K562 (cell line): ENCODE measurements at regions not wholly inside any gene's neighbourhood (a gene's known extent, or its start where the extent isn't known, plus 50 kb on each side); places are given as distances from the start of the nearest gene placed in this dataset.

ENCODE experiments used
- ATAC-seq: fragments of 200-7000 bp; cut with Tn5 transposase; 3 replicates; pipeline ENCODE4 v1.9.1; 2020; ENCODE audit warnings: moderate library complexity
- BruUV-seq: library from RNA; stranded (reverse); fragments of 400-500 nt; replicated peaks from 2 replicates; lab custom pipeline; 2021; lab: Mats Ljungman, UMichigan
- CTCF ChIA-PET: fragments of 300-600 bp; formaldehyde crosslinking; extraction: SDS; loops from one replicate; lab custom pipeline; 2021; ENCODE audit warnings: low intra/inter-chr PET ratio; lab: Yijun Ruan, JAX
- POLR2A ChIA-PET: fragments of 300-600, 350-650 bp; sonication (Branson Sonifier 250); formaldehyde crosslinking; extraction: SDS; loops from one replicate; lab custom pipeline; 2021; ENCODE audit warnings: antibody characterized with exemption, inconsistent platforms; lab: Yijun Ruan, JAX
- DNase-seq, 4 experiments: peaks; one replicate each; pipeline versions ENCODE4 v3.0.0 to v3.0.0-alpha.2; 2011 to 2018; ENCODE audit warnings: low spot score in 3 of 4, mixed read lengths in 3 of 4; ENCODE audit errors: extremely low read depth in 1 of 4
- FAIRE-seq: peaks from 2 replicates; lab custom pipeline; 2011; peaks lifted over from hg19 to GRCh38; lab: Jason Lieb, UNC
- H2AFZ ChIP-seq: 2 replicates; pipeline ENCODE4 v1.6.0; 2011; ENCODE audit warnings: low read depth, low read length, control low read depth, inconsistent platforms
- H3K27ac ChIP-seq: fragments of 200-600 bp; 3 replicates; pipeline ENCODE4 v1.8.0; 2011; ENCODE audit warnings: low read depth, mild to moderate bottlenecking, control low read depth, inconsistent platforms, low read length, moderate library complexity, mixed read lengths; ENCODE audit errors: extremely low read depth
- H3K27me3 ChIP-seq, 2 experiments: fragments of 300-600 bp in 1 of 2; 2 replicates in 1 of 2; 3 replicates in 1 of 2; pipeline versions ENCODE4 v1.6.0 to v1.8.0; 2011; ENCODE audit warnings: inconsistent platforms in 2 of 2, low read length in 2 of 2, mild to moderate bottlenecking in 1 of 2, mixed read lengths in 1 of 2, moderate library complexity in 1 of 2; ENCODE audit not compliant: control insufficient read depth in 2 of 2, insufficient read depth in 2 of 2
- H3K36me3 ChIP-seq: fragments of 300-600 bp; 3 replicates; pipeline ENCODE4 v1.8.0; 2011; ENCODE audit warnings: mild to moderate bottlenecking, low read length, inconsistent platforms; ENCODE audit not compliant: control insufficient read depth, insufficient read depth
- H3K4me1 ChIP-seq, 2 experiments: fragments of 200-600 bp in 1 of 2; replicated peaks in 1 of 2; 2 replicates in 1 of 2; 3 replicates in 1 of 2; pipeline versions ENCODE4 v1.5.1 to v1.8.0; 2011; ENCODE audit warnings: inconsistent platforms in 2 of 2, low read length in 2 of 2, mild to moderate bottlenecking in 1 of 2, mixed read lengths in 1 of 2, moderate library complexity in 1 of 2; ENCODE audit not compliant: control insufficient read depth in 2 of 2, insufficient read depth in 2 of 2
- H3K4me2 ChIP-seq: 2 replicates; pipeline ENCODE4 v1.6.1; 2011; ENCODE audit warnings: low read length, control low read depth, inconsistent platforms, mixed read lengths; ENCODE audit not compliant: insufficient read depth
- H3K4me3 ChIP-seq: fragments of 200-600 bp; sonication (generic), shearing (Covaris generic); 2 replicates; pipeline ENCODE4 v1.5.1; 2016; ENCODE audit warnings: control low read depth, inconsistent platforms
- H3K79me2 ChIP-seq: fragments of 200-600 bp; 3 replicates; pipeline ENCODE4 v1.8.0; 2011; ENCODE audit warnings: low read length, inconsistent platforms; ENCODE audit not compliant: control insufficient read depth, insufficient read depth
- H3K9ac ChIP-seq, 2 experiments: 2 replicates each; pipeline versions ENCODE4 v1.6.0 to v1.6.1; 2011; ENCODE audit warnings: low read depth in 2 of 2, low read length in 2 of 2, control low read depth in 1 of 2, inconsistent platforms in 1 of 2, mild to moderate bottlenecking in 1 of 2, mixed read lengths in 1 of 2; ENCODE audit not compliant: insufficient read depth in 1 of 2
- H3K9me1 ChIP-seq: one replicate; pipeline ENCODE4 v1.6.0; 2011; ENCODE audit warnings: inconsistent platforms, mild to moderate bottlenecking, low read length, moderate library complexity; ENCODE audit not compliant: control insufficient read depth, insufficient read depth
- H3K9me3 ChIP-seq: replicated peaks from 2 replicates; pipeline ENCODE4 v1.5.1; 2011; ENCODE audit warnings: low read depth, low read length, inconsistent platforms; ENCODE audit not compliant: control insufficient read depth, insufficient read depth
- H4K20me1 ChIP-seq: replicated peaks from 2 replicates; pipeline ENCODE4 v1.6.1; 2011; ENCODE audit warnings: low read length, inconsistent platforms, mixed read lengths; ENCODE audit not compliant: control insufficient read depth, insufficient read depth
- EP300 ChIP-seq: IDR thresholded peaks from 2 replicates; pipeline ENCODE4 v1.6.1; 2012; ENCODE audit warnings: low read length, improper control_type of control experiment
- MBD1 ChIP-seq: fragments of 250-450 bp; sonication (Bioruptor Pico); IDR thresholded peaks from 2 replicates; pipeline ENCODE4 v1.8.0; 2022; ENCODE audit warnings: inconsistent platforms
- MYNN ChIP-seq, 2 experiments: sonication (generic); formaldehyde crosslinking in 1 of 2; IDR thresholded peaks; 2 replicates each; pipeline versions ENCODE4 v1.5.0 to v1.6.1; 2016 to 2020; ENCODE audit warnings: antibody characterized with exemption in 1 of 2, missing genetic modification reagents in 1 of 2
- NFXL1 ChIP-seq: fragments of 450-650 bp; formaldehyde crosslinking; IDR thresholded peaks from 2 replicates; pipeline ENCODE4 v1.4.0; 2021; ENCODE audit warnings: mild to moderate bottlenecking
- RBBP5 ChIP-seq: fragments of 200-600 bp; sonication (generic); IDR thresholded peaks from 2 replicates; pipeline ENCODE4 v1.6.1; 2012; ENCODE audit warnings: borderline replicate concordance, mild to moderate bottlenecking, low read length, control low read depth, inconsistent platforms; ENCODE audit not compliant: insufficient read depth, poor library complexity, severe bottlenecking
- SRF ChIP-seq, 2 experiments: fragments of 250-450, 450-650 bp in 1 of 2; sonication (Bioruptor Pico) in 1 of 2; sonication (generic) in 1 of 2; formaldehyde crosslinking; IDR thresholded peaks; 2 replicates each; pipeline versions ENCODE4 v1.5.0 to v1.5.1; 2020 to 2022; ENCODE audit warnings: mild to moderate bottlenecking in 1 of 2, missing genetic modification reagents in 1 of 2
- THAP7 ChIP-seq: fragments of 250-450 bp; sonication (Bioruptor Pico); IDR thresholded peaks from 2 replicates; pipeline ENCODE4 v1.5.0; 2021
- USF2 ChIP-seq: sonication (generic); formaldehyde crosslinking; IDR thresholded peaks from 2 replicates; pipeline ENCODE4 v1.5.0; 2020; ENCODE audit warnings: missing genetic modification reagents
- WHSC1 ChIP-seq: IDR thresholded peaks from one replicate; pipeline ENCODE4 v1.6.1; 2012; ENCODE audit warnings: low read length, control low read depth, inconsistent platforms
- ZNF143 ChIP-seq: sonication (generic); formaldehyde crosslinking; IDR thresholded peaks from 2 replicates; pipeline ENCODE4 v1.9.0; 2022; ENCODE audit warnings: mild to moderate bottlenecking, missing genetic modification reagents
- WGBS: fragments of 100-300 bp; shearing (Covaris generic); methylation state at CpG from one replicate; pipeline ENCODE4 v1.1.6; 2016; ENCODE audit warnings: low coverage, mixed read lengths; ENCODE audit not compliant: insufficient coverage; ENCODE audit errors: missing lambda C conversion rate; 5-methylcytosine and 5-hydroxymethylcytosine counted together
- in situ Hi-C: fragments of 300-500 bp; cut with MboI; formaldehyde crosslinking; loops from 4 replicates; pipeline ENCODE4 v1.15.0; 2018; ENCODE audit warnings: inconsistent platforms, mixed read lengths
- intact Hi-C: fragments of 100-400 bp; cut with micrococcal nuclease; formaldehyde crosslinking; loops from 2 replicates; pipeline ENCODE4 v1.14.2; 2022

GRCh38 chr11:42498971-42499370 lies 812.8 kb upstream of the API5 start:
- Histone ChIP-seq H3K9me1 (no peaks in the 10 kb centered on the region), H3K79me2 (no peaks in the 10 kb centered on the region), H2AFZ (no peak overlapping the region), H3K4me2 (no peak overlapping the region), H3K9me3 (no peaks in the 10 kb centered on the region), H4K20me1 (no peaks in the 10 kb centered on the region), H3K4me3 (no peak overlapping the region), H3K4me1 (no peaks in the 10 kb centered on the region), H3K27me3 (no peaks in the 10 kb centered on the region), H3K9ac (no peak overlapping the region), H3K36me3 (no peaks in the 10 kb centered on the region), H3K27ac (no peak overlapping the region)
- BruUV-seq = no TSS peak
- FAIRE-seq (no peak), DNase-seq (no peak), ATAC-seq (no peak)
- ChIA-PET POLR2A (no interaction called here), CTCF (no interaction called here)
- in situ Hi-C loops = no loop called here
- 4% methylated on average over 3 of the region's 3 CpGs for WGBS
- TF ChIP-seq RBBP5 (no peak), EP300 (no peak), MBD1 (CRISPR knock-in tag) (no peak), SRF (CRISPR knock-in tag; IDR thresholded peaks at IDR 0.05) (no peak), NFXL1 (no peak), USF2 (CRISPR knock-in tag) (no peak), THAP7 (no peak), ZNF143 (no peak), MYNN (IDR thresholded peaks at IDR 0.05) (no peak), MYNN (CRISPR knock-in tag; IDR thresholded peaks at IDR 0.05) (no peak), WHSC1 (no peak)
- intact Hi-C loops = no loop called here
